OCI-LY7 (cell line): ENCODE measurements at regions not wholly inside any gene's neighbourhood (a gene's known extent, or its start where the extent isn't known, plus 50 kb on each side); places are given as distances from the start of the nearest gene placed in this dataset.

Experiments used
- BruUV-seq: library from RNA; stranded (reverse); fragments of 400-500 nt; replicated peaks from 2 replicates; lab custom pipeline; 2021; lab: Mats Ljungman, UMichigan
- CTCF ChIA-PET: fragments of 300-600 bp; sonication (Branson Sonifier 250); formaldehyde crosslinking; loops from one replicate; lab custom pipeline; 2022; ENCODE audit warnings: antibody characterized with exemption; ENCODE audit not compliant: unreplicated experiment; lab: Charles Lee
- POLR2A ChIA-PET: fragments of 300-600 bp; sonication (Branson Sonifier 250); formaldehyde crosslinking; loops from one replicate; lab custom pipeline; 2022; ENCODE audit warnings: antibody characterized with exemption; lab: Charles Lee
- DNase-seq: peaks from one replicate; pipeline ENCODE4 v3.0.0-alpha.2; 2015; ENCODE audit warnings: low spot score
- H2AFZ ChIP-seq: fragments of 200-600 bp; sonication (generic), shearing (Covaris generic); 2 replicates; pipeline ENCODE4 v1.6.1; 2014; ENCODE audit warnings: mild to moderate bottlenecking, antibody characterized with exemption, low read length, moderate library complexity
- H3K27ac ChIP-seq: fragments of 200-600 bp; sonication (generic); 2 replicates; pipeline ENCODE4 v1.5.1; 2014; ENCODE audit warnings: mixed run types, low read depth, mild to moderate bottlenecking, moderate library complexity, low read length, inconsistent platforms; ENCODE audit not compliant: poor library complexity, severe bottlenecking
- H3K36me3 ChIP-seq: fragments of 200-600 bp; sonication (generic); 2 replicates; pipeline ENCODE4 v1.6.1; 2014; ENCODE audit warnings: mild to moderate bottlenecking, antibody characterized with exemption, low read length, moderate library complexity, mixed read lengths; ENCODE audit not compliant: insufficient read depth
- H3K4me1 ChIP-seq: fragments of 200-600 bp; sonication (generic); 2 replicates; pipeline ENCODE4 v1.5.1; 2014; ENCODE audit warnings: mild to moderate bottlenecking, low read length; ENCODE audit not compliant: insufficient read depth, poor library complexity, severe bottlenecking
- H3K4me2 ChIP-seq: fragments of 200-600 bp; sonication (generic); 2 replicates; pipeline ENCODE4 v1.6.1; 2014; ENCODE audit warnings: mild to moderate bottlenecking, low read length
- H3K4me3 ChIP-seq: fragments of 200-600 bp; sonication (generic); 2 replicates; pipeline ENCODE4 v1.5.1; 2014; ENCODE audit warnings: mild to moderate bottlenecking, low read depth, low read length; ENCODE audit not compliant: poor library complexity, severe bottlenecking
- H3K79me2 ChIP-seq: fragments of 200-600 bp; sonication (generic); 2 replicates; pipeline ENCODE4 v1.6.1; 2016; ENCODE audit warnings: low read depth, mild to moderate bottlenecking, low read length, moderate library complexity, mixed read lengths; ENCODE audit not compliant: insufficient read depth
- H3K9me2 ChIP-seq: fragments of 200-600 bp; sonication (generic); 2 replicates; pipeline ENCODE4 v1.6.1; 2016; ENCODE audit warnings: mild to moderate bottlenecking, low read length, mixed read lengths; ENCODE audit not compliant: insufficient read depth
- H3K9me3 ChIP-seq: fragments of 200-600 bp; sonication (generic); 2 replicates; pipeline ENCODE4 v1.6.1; 2014; ENCODE audit warnings: mild to moderate bottlenecking, mixed run types, low read length, mixed read lengths
- H4K20me1 ChIP-seq: fragments of 200-600 bp; sonication (generic); 2 replicates; pipeline ENCODE4 v1.6.1; 2014; ENCODE audit warnings: mild to moderate bottlenecking, antibody characterized with exemption, low read length, moderate library complexity, mixed read lengths; ENCODE audit not compliant: insufficient read depth
- EZH2phosphoT487 ChIP-seq: fragments of 200-600 bp; sonication (generic); IDR thresholded peaks from 2 replicates; pipeline ENCODE4 v1.6.1; 2018; ENCODE audit warnings: low read depth, borderline replicate concordance, mild to moderate bottlenecking, mixed run types, antibody characterized with exemption, low read length, moderate library complexity, mixed read lengths
- intact Hi-C: fragments of 100-400 bp; cut with micrococcal nuclease; formaldehyde crosslinking; loops from one replicate; pipeline ENCODE4 v1.10.0; 2022; ENCODE audit not compliant: unreplicated experiment
- TF ChIP-seq, protein P1 (sequence below): fragments of 200-600 bp; sonication (generic); conservative IDR thresholded peaks from 2 replicates; pipeline ENCODE4 v1.5.1; 2014; ENCODE audit warnings: mild to moderate bottlenecking, antibody characterized with exemption, low read length, moderate library complexity, mixed read lengths

DNA sequence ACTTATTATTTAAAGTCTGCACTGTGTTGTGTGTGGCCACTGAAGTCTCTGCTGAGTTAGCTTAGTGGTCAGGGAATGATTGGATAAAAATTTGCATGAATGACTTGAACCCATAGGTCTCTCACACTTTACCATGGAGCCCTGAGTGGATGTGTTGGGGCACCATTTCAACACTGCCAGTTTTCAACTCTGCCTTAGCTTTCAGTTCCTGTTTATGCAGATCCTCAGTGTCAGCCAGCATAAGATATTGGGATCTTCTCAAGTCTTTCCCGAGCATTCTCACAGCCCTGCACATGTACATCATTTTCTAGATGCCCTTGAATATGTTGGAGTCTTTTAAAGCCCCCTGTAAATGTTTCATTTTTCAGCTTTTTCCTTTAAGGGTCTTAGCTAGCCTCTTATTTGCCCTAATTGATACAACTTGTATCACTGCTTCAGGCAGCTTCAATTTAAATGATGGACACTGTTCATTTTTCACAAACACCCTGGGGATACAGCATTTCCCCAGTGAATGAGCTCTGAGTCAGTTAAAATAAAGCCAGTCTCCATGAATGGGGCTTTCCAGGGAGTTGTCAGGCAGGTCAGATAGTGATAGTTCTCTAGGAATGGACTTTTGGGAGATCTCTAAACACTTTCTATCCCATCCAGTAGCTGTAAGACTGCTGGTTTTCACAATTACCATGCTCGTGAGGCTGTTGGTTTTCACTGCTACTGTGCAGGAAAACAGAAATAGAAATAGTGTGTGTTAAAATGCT is 211.9 kb upstream of the PAPPA start:
- H4K20me1 ChIP-seq = no peaks in the 10 kb centered on the region
- BruUV-seq = no TSS peak
- H2AFZ ChIP-seq = no peak overlapping the region
- H3K36me3 ChIP-seq = no peaks in the 10 kb centered on the region
- DNase-seq = no peak
- no peaks in the 10 kb centered on the region for H3K79me2 ChIP-seq
- CTCF ChIA-PET = no interaction called here
- no peak for TF ChIP-seq EZH2phosphoT487
- TF ChIP-seq, protein P1, sequence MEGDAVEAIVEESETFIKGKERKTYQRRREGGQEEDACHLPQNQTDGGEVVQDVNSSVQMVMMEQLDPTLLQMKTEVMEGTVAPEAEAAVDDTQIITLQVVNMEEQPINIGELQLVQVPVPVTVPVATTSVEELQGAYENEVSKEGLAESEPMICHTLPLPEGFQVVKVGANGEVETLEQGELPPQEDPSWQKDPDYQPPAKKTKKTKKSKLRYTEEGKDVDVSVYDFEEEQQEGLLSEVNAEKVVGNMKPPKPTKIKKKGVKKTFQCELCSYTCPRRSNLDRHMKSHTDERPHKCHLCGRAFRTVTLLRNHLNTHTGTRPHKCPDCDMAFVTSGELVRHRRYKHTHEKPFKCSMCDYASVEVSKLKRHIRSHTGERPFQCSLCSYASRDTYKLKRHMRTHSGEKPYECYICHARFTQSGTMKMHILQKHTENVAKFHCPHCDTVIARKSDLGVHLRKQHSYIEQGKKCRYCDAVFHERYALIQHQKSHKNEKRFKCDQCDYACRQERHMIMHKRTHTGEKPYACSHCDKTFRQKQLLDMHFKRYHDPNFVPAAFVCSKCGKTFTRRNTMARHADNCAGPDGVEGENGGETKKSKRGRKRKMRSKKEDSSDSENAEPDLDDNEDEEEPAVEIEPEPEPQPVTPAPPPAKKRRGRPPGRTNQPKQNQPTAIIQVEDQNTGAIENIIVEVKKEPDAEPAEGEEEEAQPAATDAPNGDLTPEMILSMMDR = no peak
- H3K4me2 ChIP-seq = no peak overlapping the region
- no peak overlapping the region for H3K4me3 ChIP-seq
- H3K9me3 ChIP-seq = no peaks in the 10 kb centered on the region
- H3K27ac ChIP-seq = no peak overlapping the region
- POLR2A ChIA-PET = no interaction called here
- intact Hi-C loops = no loop called here
- no peaks in the 10 kb centered on the region for H3K4me1 ChIP-seq
- H3K9me2 ChIP-seq = no peaks in the 10 kb centered on the region

GRCh38 chr9:115943431-115944165 is 210.0 kb upstream of the PAPPA start:
- no peaks in the 10 kb centered on the region for H4K20me1 ChIP-seq
- H3K9me3 ChIP-seq = no peaks in the 10 kb centered on the region
- no peak overlapping the region for H3K27ac ChIP-seq
- no TSS peak for BruUV-seq
- H3K4me2 ChIP-seq = no peak overlapping the region
- no peaks in the 10 kb centered on the region for H3K36me3 ChIP-seq
- no peak overlapping the region for H2AFZ ChIP-seq
- H3K4me3 ChIP-seq = no peak overlapping the region
- no peaks in the 10 kb centered on the region for H3K9me2 ChIP-seq
- POLR2A ChIA-PET = interaction anchor here (0.6 kb wide), 1 partner anchor 808 kb away, joined by 3 read pairs; no protein-coding TSS in a partner anchor
- H3K79me2 ChIP-seq = no peaks in the 10 kb centered on the region
- intact Hi-C loops = no loop called here
- DNase-seq = no peak
- TF ChIP-seq EZH2phosphoT487 = no peak
- TF ChIP-seq, protein P1 = no peak
- no peaks in the 10 kb centered on the region for H3K4me1 ChIP-seq
- CTCF ChIA-PET = no interaction called here
